NCI-H2227 (cell line): ENCODE measurements at regions not wholly inside any gene's neighbourhood (a gene's known extent, or its start where the extent isn't known, plus 50 kb on each side); places are given as distances from the start of the nearest gene placed in this dataset.
A peak's percentile ranks its signal among the peaks of the same experiment; 100 is the strongest.
"Not testable (repeated sequence)": the region's sequence is repeated elsewhere in the genome, so short reads cannot be mapped to it uniquely, and the experiment has no call there.

Experiments
- DNase-seq: peaks from one replicate; lab custom pipeline; 2025; ENCODE audit not compliant: unreplicated experiment; lab: John Stamatoyannopoulos, UW

GRCh38 chr11:23134627-23135026 is 274.4 kb upstream of the CCDC179 start:
- DNase-seq: no peak

GRCh38 chr11:23138761-23139160 is 278.5 kb upstream of the CCDC179 start:
- no peak for DNase-seq

- no peak for DNase-seq
Observed at GRCh38 chr11:23143022-23143421, 282.7 kb upstream of the CCDC179 start.

- no peak for DNase-seq
Observed at GRCh38 chr11:23151819-23152218, 291.5 kb upstream of the CCDC179 start.

- DNase-seq: no peak
Observed at GRCh38 chr11:23155503-23155902, 295.2 kb upstream of the CCDC179 start.

GRCh38 chr11:23164022-23164421 is 303.7 kb upstream of the CCDC179 start:
- DNase-seq: no peak

GRCh38 chr11:23166376-23166775 is 306.1 kb upstream of the CCDC179 start:
- DNase-seq: no peak

GRCh38 chr11:23179609-23180008 is 319.3 kb upstream of the CCDC179 start:
- DNase-seq: no peak

GRCh38 chr11:23181022-23181807 is 320.9 kb upstream of the CCDC179 start:
- DNase-seq: no peak

GRCh38 chr11:23192256-23192655 is 332.0 kb upstream of the CCDC179 start:
- no peak for DNase-seq

- no peak for DNase-seq
Observed at GRCh38 chr11:23201936-23202522, 341.8 kb upstream of the CCDC179 start.

- DNase-seq: no peak
Observed at GRCh38 chr11:23202611-23203010, 342.3 kb upstream of the CCDC179 start.

- no peak for DNase-seq
Observed at GRCh38 chr11:23205156-23205871, 345.0 kb upstream of the CCDC179 start.

- DNase-seq: no peak
Observed at GRCh38 chr11:23206741-23207336, 346.6 kb upstream of the CCDC179 start.

GRCh38 chr11:23211221-23211620 is 350.9 kb upstream of the CCDC179 start:
- no peak for DNase-seq

GRCh38 chr11:23212807-23213206 is 352.5 kb upstream of the CCDC179 start:
- peak; percentile 19 for DNase-seq

GRCh38 chr11:23217072-23217471 is 356.8 kb upstream of the CCDC179 start:
- DNase-seq: no peak

GRCh38 chr11:23220086-23220485 is 359.8 kb upstream of the CCDC179 start:
- not testable (repeated sequence) for DNase-seq

GRCh38 chr11:23221366-23221765 is 361.1 kb upstream of the CCDC179 start:
- DNase-seq: no peak

GRCh38 chr11:23226331-23227077 is 366.2 kb upstream of the CCDC179 start:
- no peak for DNase-seq

GRCh38 chr11:23227078-23227445 is 366.8 kb upstream of the CCDC179 start:
- DNase-seq: no peak
